Cardiac fibroblast (primary cell): ENCODE measurements at regions not wholly inside any gene's neighbourhood (a gene's known extent, or its start where the extent isn't known, plus 50 kb on each side); places are given as distances from the start of the nearest gene placed in this dataset.
A peak's percentile ranks its signal among the peaks of the same experiment; 100 is the strongest.

Experiments
- DNase-seq, 2 donors: peaks; one replicate each; pipeline versions ENCODE4 v3.0.0 to v3.0.0-alpha.2; 2010; ENCODE audit warnings: low read depth in 2 of 2
- H3K4me3 ChIP-seq, 2 donors: replicated peaks in 1 of 2; 1 replicate in 1 of 2; 2 replicates in 1 of 2; pipeline ENCODE4 v1.5.1; 2011; ENCODE audit warnings: low read depth in 2 of 2, low read length in 2 of 2, mild to moderate bottlenecking in 2 of 2, moderate library complexity in 1 of 2
- CTCF ChIP-seq: IDR thresholded peaks from one replicate; pipeline ENCODE4 v1.5.1; 2011; ENCODE audit warnings: low read depth, mild to moderate bottlenecking, low read length, inconsistent platforms

GRCh38 chr22:47322854-47323253, 560.4 kb downstream of the TBC1D22A start:
- no peak for DNase-seq
- no peak for TF ChIP-seq CTCF
- no peak overlapping the region for H3K4me3 ChIP-seq

DNA sequence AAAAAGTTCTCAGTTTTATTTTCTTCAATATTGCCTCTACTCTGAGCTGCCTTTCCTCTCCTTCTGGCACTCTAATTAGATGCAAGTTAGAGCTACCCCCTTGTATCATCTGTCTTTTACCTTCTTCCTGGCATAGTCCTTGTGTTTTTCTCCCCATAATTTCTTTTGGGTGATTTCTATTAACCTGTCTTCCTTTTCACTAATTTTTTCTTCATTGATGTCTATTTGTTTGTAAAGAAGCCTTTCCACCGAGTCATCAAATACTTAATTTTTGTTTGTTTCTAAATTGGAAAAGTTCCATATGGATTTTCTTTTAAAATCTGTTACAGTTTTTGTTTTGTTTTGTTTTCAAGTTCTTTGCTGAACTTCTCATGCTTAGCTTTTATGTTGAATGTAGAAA, 558.1 kb downstream of the TBC1D22A start:
- TF ChIP-seq CTCF = no peak
- no peak for DNase-seq
- no peak overlapping the region for H3K4me3 ChIP-seq

DNA sequence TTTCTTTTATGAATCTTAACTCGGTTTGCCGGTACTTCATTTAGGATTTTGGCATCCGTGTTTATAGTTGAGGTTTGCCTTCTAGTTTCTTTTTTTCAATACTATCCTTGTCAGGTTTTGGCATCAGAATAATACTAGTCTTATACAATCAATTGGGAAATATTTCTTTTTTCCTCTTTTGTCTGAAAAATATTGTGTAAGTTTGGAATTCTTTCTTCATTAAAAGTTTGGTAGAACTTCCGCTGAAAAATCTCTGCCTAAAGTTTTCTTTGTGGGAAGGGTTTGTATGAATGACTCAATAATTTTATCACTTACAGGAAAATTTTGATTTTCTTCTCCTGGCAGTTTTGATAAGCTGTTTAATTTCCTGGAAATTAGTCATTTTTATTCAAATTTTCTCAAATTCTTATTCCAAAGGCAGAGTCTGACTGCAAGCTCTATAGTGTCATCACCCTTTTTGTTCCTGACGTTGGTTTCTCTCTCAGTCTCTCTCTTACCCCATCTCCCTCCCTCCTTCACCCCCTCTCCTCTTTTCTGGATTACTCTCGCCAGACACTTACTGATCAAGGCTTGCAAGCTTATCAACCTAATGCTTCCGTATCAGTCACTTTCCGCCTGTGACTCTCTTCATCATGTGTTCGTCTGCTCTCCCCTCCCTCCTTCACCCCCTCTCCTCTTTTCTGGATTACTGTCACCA, 555.7 kb downstream of the TBC1D22A start:
- peak; percentile 3 to 71 for DNase-seq
- H3K4me3 ChIP-seq = no peak overlapping the region
- TF ChIP-seq CTCF = no peak

- TF ChIP-seq CTCF = no peak
- DNase-seq = no peak
- no peak overlapping the region for H3K4me3 ChIP-seq
Measured at GRCh38 chr22:47315862-47316419, 553.5 kb downstream of the TBC1D22A start.

DNA sequence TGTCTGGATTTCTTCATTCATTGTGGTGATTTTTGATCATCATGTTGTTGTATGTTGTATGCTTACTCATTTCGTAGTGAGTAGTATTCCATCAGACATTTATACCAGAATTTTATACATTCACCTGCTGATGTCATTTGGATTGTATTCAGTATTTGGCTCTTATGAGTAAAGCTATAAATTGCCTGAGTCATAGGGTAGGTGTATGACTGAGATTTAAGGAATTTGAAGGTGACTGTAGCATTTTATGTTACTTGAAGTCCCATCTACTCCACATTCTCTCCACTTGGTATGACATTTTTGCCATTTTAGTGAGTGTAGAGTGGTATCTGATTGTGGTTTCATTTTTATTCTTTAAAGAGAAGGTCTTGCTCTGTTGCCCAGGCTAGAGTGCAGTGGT, 548.2 kb downstream of the TBC1D22A start:
- TF ChIP-seq CTCF = no peak
- DNase-seq = no peak

DNA sequence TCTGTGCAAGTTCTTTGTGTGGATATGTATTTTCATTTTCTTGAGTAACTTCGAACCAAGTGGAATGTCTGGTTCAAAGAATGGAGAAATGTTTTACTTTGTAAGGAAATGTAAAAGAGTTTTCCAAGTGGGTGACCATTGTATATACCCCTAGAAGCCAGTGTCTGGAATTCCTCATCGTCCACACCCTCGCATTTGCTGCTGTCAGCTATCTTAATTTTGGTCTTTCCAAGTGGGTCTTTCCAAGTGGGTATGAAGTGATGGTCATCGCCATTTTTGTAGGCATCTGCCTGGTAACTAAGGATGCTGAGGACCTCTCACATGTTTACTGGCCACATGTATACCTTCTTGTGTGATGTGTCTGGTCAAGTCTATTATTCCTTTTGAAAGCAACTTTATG, 547.5 kb downstream of the TBC1D22A start:
- H3K4me3 ChIP-seq = no peak overlapping the region
- no peak for TF ChIP-seq CTCF
- DNase-seq = no peak

More for the DNA sequence above, 548.2 kb downstream of the TBC1D22A start:
- no peak overlapping the region for H3K4me3 ChIP-seq
